ENCODE measurements at regions not wholly inside any gene's neighbourhood (a gene's known extent, or its start where the extent isn't known, plus 50 kb on each side); places are given as distances from the start of the nearest gene placed in this dataset.

DNA sequence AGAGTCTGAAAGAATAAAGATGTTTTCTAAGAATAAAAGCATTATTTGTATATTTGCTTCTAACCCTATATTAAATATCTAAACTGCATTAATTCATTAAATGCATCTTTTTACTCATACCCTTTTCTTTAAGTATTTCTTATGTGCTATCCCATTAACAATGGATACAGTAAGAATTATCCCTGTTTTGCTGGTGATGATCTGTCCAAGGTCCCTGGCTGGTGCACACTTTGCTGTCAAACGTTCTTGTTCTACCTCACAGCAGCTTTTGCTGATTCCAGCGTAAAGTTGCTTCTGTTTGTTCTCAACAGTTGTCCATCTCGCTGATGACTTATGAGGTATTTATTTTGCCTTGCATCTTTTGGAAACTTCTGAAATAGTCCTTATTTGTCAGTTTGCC is 504.0 kb downstream of the PLCL1 start:
- Histone ChIP-seq H4K20me1 (ENCODE audit: insufficient read depth) (no peaks in the 10 kb centered on the region), H3K36me3 (ENCODE audit: low read depth) (no peaks in the 10 kb centered on the region), H3K4me2 (ENCODE audit: unreplicated experiment) (no peak overlapping the region), H3F3A (ENCODE audit: insufficient read depth) (no peaks in the 10 kb centered on the region), H3K27ac (no peak overlapping the region), H2AFZ (no peak overlapping the region), H3K9me2 (ENCODE audit: insufficient read depth) (no peaks in the 10 kb centered on the region), H3K4me1 (ENCODE audit: insufficient read depth) (no peaks in the 10 kb centered on the region), H3K79me2 (ENCODE audit: insufficient read depth) (no peaks in the 10 kb centered on the region), H3K9me3 (ENCODE audit: low read depth) (no peaks in the 10 kb centered on the region), H3K4me3 (no peak overlapping the region), H3K9ac (no peak overlapping the region), H3K27me3 (replicated peaks; ENCODE audit: insufficient read depth) (no peaks in the 10 kb centered on the region)
- no peak for DNase-seq
- TF ChIP-seq EZH2 (IDR thresholded peaks at IDR 0.05; ENCODE audit: insufficient read depth, poor library complexity, severe bottlenecking) (no peak), EZH2phosphoT487 (IDR thresholded peaks at IDR 0.05; ENCODE audit: insufficient read depth, low read depth) (no peak)
- in situ Hi-C loops (cut with MboI), result loop anchor here (25.0 kb wide), 1 partner anchor 1429 kb away; no protein-coding TSS in a partner anchor
- 80 to 88% methylated on average over 3 of the region's 3 CpGs for WGBS, 2 experiments (ENCODE audit: low coverage in 1 of 2, low lambda C conversion rate in 2 of 2, missing lambda C conversion rate in 2 of 2)

- no peak overlapping the region for H3K4me3 ChIP-seq
- no peak for TF ChIP-seq EZH2 (IDR thresholded peaks at IDR 0.05; ENCODE audit: insufficient read depth, poor library complexity, severe bottlenecking)
- no peak for TF ChIP-seq EZH2phosphoT487 (IDR thresholded peaks at IDR 0.05; ENCODE audit: insufficient read depth, low read depth)
- no peak overlapping the region for H3K27ac ChIP-seq
- DNase-seq, result no peak
- H3K79me2 ChIP-seq (ENCODE audit: insufficient read depth), result no peaks in the 10 kb centered on the region
- no peaks in the 10 kb centered on the region for H3F3A ChIP-seq (ENCODE audit: insufficient read depth)
- H3K36me3 ChIP-seq (ENCODE audit: low read depth), result no peaks in the 10 kb centered on the region
- no peaks in the 10 kb centered on the region for H3K9me3 ChIP-seq (ENCODE audit: low read depth)
- in situ Hi-C loops (cut with MboI), result loop anchor here (25.0 kb wide), 1 partner anchor 1430 kb away; no protein-coding TSS in a partner anchor
- H3K4me1 ChIP-seq (ENCODE audit: insufficient read depth), result no peaks in the 10 kb centered on the region
- no peak overlapping the region for H3K4me2 ChIP-seq (ENCODE audit: unreplicated experiment)
- H4K20me1 ChIP-seq (ENCODE audit: insufficient read depth), result no peaks in the 10 kb centered on the region
- H3K9me2 ChIP-seq (ENCODE audit: insufficient read depth), result no peaks in the 10 kb centered on the region
- H3K27me3 ChIP-seq (replicated peaks; ENCODE audit: insufficient read depth), result no peaks in the 10 kb centered on the region
- 93 to 95% methylated on average over 3 of the region's 3 CpGs for WGBS, 2 experiments (ENCODE audit: low coverage in 1 of 2, low lambda C conversion rate in 2 of 2, missing lambda C conversion rate in 2 of 2)
- H2AFZ ChIP-seq, result no peak overlapping the region
- no peak overlapping the region for H3K9ac ChIP-seq
Measured at GRCh38 chr2:198307093-198307492, 502.7 kb downstream of the PLCL1 start.

DNA sequence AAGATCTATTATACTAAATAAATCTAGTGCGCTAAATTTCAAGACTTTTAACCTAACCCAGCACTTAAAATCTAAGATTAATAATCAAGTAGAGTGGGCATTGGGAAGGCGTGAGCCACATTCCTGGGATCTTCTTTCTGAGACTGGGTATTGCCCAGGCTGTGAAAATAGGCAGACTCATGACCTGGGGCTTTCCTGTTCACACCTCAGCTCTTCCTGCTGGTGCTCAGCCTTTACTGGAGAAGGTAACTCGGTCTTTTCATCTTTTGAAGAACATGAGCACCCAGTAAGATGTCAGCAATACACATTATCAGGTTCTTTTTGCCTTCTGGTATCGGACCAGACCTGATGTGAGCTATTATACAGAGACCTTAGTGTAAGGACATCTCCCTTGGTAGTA is 500.5 kb downstream of the PLCL1 start:
- no peak for TF ChIP-seq EZH2 (IDR thresholded peaks at IDR 0.05; ENCODE audit: insufficient read depth, poor library complexity, severe bottlenecking)
- no peak for TF ChIP-seq EZH2phosphoT487 (IDR thresholded peaks at IDR 0.05; ENCODE audit: insufficient read depth, low read depth)
- H3K4me2 ChIP-seq (ENCODE audit: unreplicated experiment), result no peak overlapping the region
- H3K4me3 ChIP-seq, result no peak overlapping the region
- H4K20me1 ChIP-seq (ENCODE audit: insufficient read depth), result no peaks in the 10 kb centered on the region
- no peaks in the 10 kb centered on the region for H3K79me2 ChIP-seq (ENCODE audit: insufficient read depth)
- no peaks in the 10 kb centered on the region for H3K27me3 ChIP-seq (replicated peaks; ENCODE audit: insufficient read depth)
- no peak overlapping the region for H3K27ac ChIP-seq
- no peaks in the 10 kb centered on the region for H3K36me3 ChIP-seq (ENCODE audit: low read depth)
- in situ Hi-C loops (cut with MboI), result loop anchor here (25.0 kb wide), 1 partner anchor 1432 kb away; no protein-coding TSS in a partner anchor
- WGBS, 2 experiments (ENCODE audit: low coverage in 1 of 2, low lambda C conversion rate in 2 of 2, missing lambda C conversion rate in 2 of 2), result 65 to 66% methylated on average over 4 of the region's 4 CpGs
- H3K4me1 ChIP-seq (ENCODE audit: insufficient read depth), result no peaks in the 10 kb centered on the region
- no peaks in the 10 kb centered on the region for H3K9me2 ChIP-seq (ENCODE audit: insufficient read depth)
- no peak overlapping the region for H2AFZ ChIP-seq
- no peak overlapping the region for H3K9ac ChIP-seq
- no peaks in the 10 kb centered on the region for H3K9me3 ChIP-seq (ENCODE audit: low read depth)
- DNase-seq, result no peak
- H3F3A ChIP-seq (ENCODE audit: insufficient read depth), result no peaks in the 10 kb centered on the region

DNA sequence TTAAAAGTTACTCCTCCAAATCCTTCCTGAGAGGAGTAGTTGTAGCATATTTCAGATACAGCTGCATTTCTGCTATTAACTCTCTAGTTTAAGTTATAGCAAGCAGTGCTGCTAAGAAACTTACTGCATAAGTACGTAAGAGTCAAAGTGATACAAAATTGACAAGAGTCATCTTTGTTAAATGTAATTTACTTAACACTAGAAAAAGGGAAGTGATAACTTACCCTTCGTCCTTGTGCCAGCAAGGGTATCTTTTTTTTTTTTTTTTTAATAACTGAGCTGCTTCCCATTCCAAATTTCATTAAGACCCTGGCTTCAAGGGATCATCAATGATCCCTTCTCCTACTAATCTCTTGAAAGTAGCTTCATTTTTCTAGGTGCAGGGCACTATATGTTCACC is 493.0 kb downstream of the PLCL1 start:
- Histone ChIP-seq H3K36me3 (ENCODE audit: low read depth) (no peaks in the 10 kb centered on the region), H3K9ac (no peak overlapping the region), H3K9me3 (ENCODE audit: low read depth) (no peaks in the 10 kb centered on the region), H3K27me3 (replicated peaks; ENCODE audit: insufficient read depth) (no peaks in the 10 kb centered on the region), H3K79me2 (ENCODE audit: insufficient read depth) (no peaks in the 10 kb centered on the region), H3K4me3 (no peak overlapping the region), H3K4me1 (ENCODE audit: insufficient read depth) (no peaks in the 10 kb centered on the region), H3K9me2 (ENCODE audit: insufficient read depth) (no peaks in the 10 kb centered on the region), H3F3A (ENCODE audit: insufficient read depth) (no peaks in the 10 kb centered on the region), H3K4me2 (ENCODE audit: unreplicated experiment) (no peak overlapping the region), H4K20me1 (ENCODE audit: insufficient read depth) (no peaks in the 10 kb centered on the region), H3K27ac (no peak overlapping the region), H2AFZ (no peak overlapping the region)
- in situ Hi-C loops (cut with MboI), result no loop called here
- TF ChIP-seq EZH2 (IDR thresholded peaks at IDR 0.05; ENCODE audit: insufficient read depth, poor library complexity, severe bottlenecking), result no peak
- no peak for TF ChIP-seq EZH2phosphoT487 (IDR thresholded peaks at IDR 0.05; ENCODE audit: insufficient read depth, low read depth)
- 65% methylated on average over 2 of the region's 2 CpGs for WGBS, 2 experiments (ENCODE audit: low coverage in 1 of 2, low lambda C conversion rate in 2 of 2, missing lambda C conversion rate in 2 of 2)
- DNase-seq, result no peak
